GM23338 (cell line): ENCODE measurements at regions not wholly inside any gene's neighbourhood (a gene's known extent, or its start where the extent isn't known, plus 50 kb on each side); places are given as distances from the start of the nearest gene placed in this dataset.

Source experiments
- ATAC-seq: fragments of 200-7000 bp; cut with Tn5 transposase; 3 replicates; pipeline ENCODE4 v1.9.1; 2020
- DNase-seq: peaks from one replicate; pipeline ENCODE4 v3.0.0-alpha.2; 2015; ENCODE audit warnings: low spot score
- H2AFZ ChIP-seq: fragments of 200-600 bp; sonication (generic); 2 replicates; pipeline ENCODE4 v1.8.0; 2016; ENCODE audit warnings: antibody characterized with exemption, mild to moderate bottlenecking, moderate library complexity
- H3F3A ChIP-seq: fragments of 200-600 bp; sonication (generic); replicated peaks from 2 replicates; pipeline ENCODE4 v1.8.0; 2017; ENCODE audit warnings: antibody characterized with exemption, mixed run types, low read depth
- H3K27ac ChIP-seq: fragments of 200-600 bp; sonication (generic); 2 replicates; pipeline ENCODE4 v1.6.1; 2016; ENCODE audit warnings: low read depth
- H3K27me3 ChIP-seq: fragments of 200-600 bp; sonication (generic); 2 replicates; pipeline ENCODE4 v1.8.0; 2016; ENCODE audit warnings: mild to moderate bottlenecking, mixed run types, moderate library complexity; ENCODE audit not compliant: insufficient read depth
- H3K36me3 ChIP-seq: fragments of 200-600 bp; sonication (generic); 2 replicates; pipeline ENCODE4 v1.8.0; 2016; ENCODE audit warnings: mild to moderate bottlenecking; ENCODE audit not compliant: insufficient read depth
- H3K4me1 ChIP-seq: fragments of 200-600 bp; sonication (generic); 2 replicates; pipeline ENCODE4 v1.8.0; 2016; ENCODE audit warnings: mild to moderate bottlenecking, moderate library complexity; ENCODE audit not compliant: insufficient read depth
- H3K4me2 ChIP-seq: fragments of 200-600 bp; sonication (generic); 2 replicates; pipeline ENCODE4 v1.7.1; 2017; ENCODE audit warnings: mixed run types
- H3K4me3 ChIP-seq: fragments of 200-600 bp; sonication (generic); 2 replicates; pipeline ENCODE4 v1.6.1; 2016; ENCODE audit warnings: mixed run types
- H3K79me2 ChIP-seq: fragments of 200-600 bp; sonication (generic); replicated peaks from 2 replicates; pipeline ENCODE4 v1.8.0; 2017; ENCODE audit warnings: mild to moderate bottlenecking; ENCODE audit not compliant: insufficient read depth
- H3K9me2 ChIP-seq: fragments of 200-600 bp; sonication (generic); 2 replicates; pipeline ENCODE4 v1.8.0; 2017; ENCODE audit not compliant: insufficient read depth
- H4K20me1 ChIP-seq: fragments of 200-600 bp; sonication (generic); replicated peaks from 2 replicates; pipeline ENCODE4 v1.8.0; 2017; ENCODE audit warnings: mild to moderate bottlenecking; ENCODE audit not compliant: insufficient read depth
- H3K27ac Mint-ChIP-seq: 2 replicates; pipeline ENCODE4 v1.8.0; 2020; ENCODE audit warnings: inconsistent platforms, mild to moderate bottlenecking, moderate library complexity, mixed read lengths
- H3K27me3 Mint-ChIP-seq: 3 replicates; pipeline ENCODE4 v1.8.0; 2022; ENCODE audit warnings: low read depth, mild to moderate bottlenecking, moderate library complexity, mixed read lengths, inconsistent platforms; ENCODE audit not compliant: insufficient read depth, poor library complexity
- H3K36me3 Mint-ChIP-seq: 3 replicates; pipeline ENCODE4 v1.8.0; 2021; ENCODE audit warnings: low read depth, mild to moderate bottlenecking, inconsistent platforms, moderate library complexity, mixed read lengths
- H3K4me1 Mint-ChIP-seq: 3 replicates; pipeline ENCODE4 v1.8.0; 2020; ENCODE audit warnings: mild to moderate bottlenecking, inconsistent platforms, mixed read lengths
- H3K4me3 Mint-ChIP-seq: 3 replicates; pipeline ENCODE4 v1.8.0; 2021; ENCODE audit warnings: moderate library complexity, mild to moderate bottlenecking, inconsistent platforms, mixed read lengths
- H3K9me3 Mint-ChIP-seq: 3 replicates; pipeline ENCODE4 v1.8.0; 2020; ENCODE audit warnings: moderate library complexity, mild to moderate bottlenecking, inconsistent platforms, mixed read lengths
- CREB1 ChIP-seq: fragments of 250-450 bp; sonication (Bioruptor Pico); IDR thresholded peaks from 2 replicates; pipeline ENCODE4 v1.5.0; 2020; ENCODE audit warnings: low read depth, mild to moderate bottlenecking, moderate library complexity
- CTCF ChIP-seq, 2 experiments: fragments of 200-600 bp in 1 of 2; sonication (generic) in 1 of 2; conservative IDR thresholded peaks; 2 replicates each; pipeline versions ENCODE4 v1.5.1 to v1.6.1; 2016 to 2017; ENCODE audit warnings: antibody characterized with exemption in 2 of 2, low read depth in 2 of 2, mild to moderate bottlenecking in 2 of 2, moderate library complexity in 1 of 2
- ETS1 ChIP-seq: IDR thresholded peaks from 2 replicates; pipeline ENCODE4 v1.6.1; 2016; ENCODE audit warnings: antibody characterized with exemption
- EZH2phosphoT487 ChIP-seq: fragments of 200-600 bp; sonication (generic); IDR thresholded peaks from one replicate; pipeline ENCODE4 v1.8.1; 2018; ENCODE audit warnings: antibody characterized with exemption; ENCODE audit not compliant: unreplicated experiment
- JUNB ChIP-seq: IDR thresholded peaks from one replicate; pipeline ENCODE4 v1.6.1; 2016; ENCODE audit warnings: antibody characterized with exemption; ENCODE audit not compliant: unreplicated experiment
- NANOG ChIP-seq: IDR thresholded peaks from 2 replicates; pipeline ENCODE4 v1.6.1; 2016; ENCODE audit warnings: antibody characterized with exemption, borderline replicate concordance
- POLR2AphosphoS5 ChIP-seq: IDR thresholded peaks from 2 replicates; pipeline ENCODE4 v1.6.1; 2016; ENCODE audit warnings: antibody characterized with exemption, low read depth
- STAT1 ChIP-seq: IDR thresholded peaks from one replicate; pipeline ENCODE4 v1.6.1; 2016; ENCODE audit warnings: antibody characterized with exemption; ENCODE audit not compliant: unreplicated experiment
- ZNF331 ChIP-seq: fragments of 250-450 bp; sonication (Bioruptor Pico); IDR thresholded peaks from 2 replicates; pipeline ENCODE4 v1.5.0; 2020; ENCODE audit warnings: low read depth, mild to moderate bottlenecking, moderate library complexity
- ZNF462 ChIP-seq: fragments of 250-450 bp; sonication (Bioruptor Pico); IDR thresholded peaks from 2 replicates; pipeline ENCODE4 v1.5.0; 2020; ENCODE audit warnings: mild to moderate bottlenecking, moderate library complexity

- TF ChIP-seq CTCF (conservative IDR thresholded peaks at IDR 0.05; ENCODE audit: low read depth in 2 of 2) (no peak), JUNB (no peak)
Observed at GRCh38 chr3:127489357-127489756, 101.2 kb downstream of the TPRA1 start (continued).

- no peak overlapping the region for H3K4me2 ChIP-seq
- no peak for ATAC-seq
- no peaks in the 10 kb centered on the region for H3K27me3 ChIP-seq
- H2AFZ ChIP-seq = no peak overlapping the region
- Mint-ChIP-seq H3K4me1 (peaks cover 7% of the 10 kb centered on the region; the same call in 1 of the 3 replicates), H3K27ac (no peak overlapping the region), H3K27me3 (peaks cover 14% of the 10 kb centered on the region), H3K4me3 (no peak overlapping the region), H3K36me3 (peaks cover 10% of the 10 kb centered on the region; the same call in 2 of the 3 replicates), H3K9me3 (peaks cover 21% of the 10 kb centered on the region)
- H3K36me3 ChIP-seq = no peaks in the 10 kb centered on the region
- H3K9me2 ChIP-seq = 0 out of 2 replicates have a peak, but pooled peaks cover 5% of the 10 kb centered on the region
- no peak overlapping the region for H3K4me3 ChIP-seq
- no peaks in the 10 kb centered on the region for H4K20me1 ChIP-seq
- no peak for DNase-seq
- H3F3A ChIP-seq = no peaks in the 10 kb centered on the region
- H3K4me1 ChIP-seq = no peaks in the 10 kb centered on the region
- H3K79me2 ChIP-seq = no peaks in the 10 kb centered on the region
- TF ChIP-seq CREB1 (CRISPR knock-in tag) = no peak
- TF ChIP-seq NANOG = no peak
- no peak for TF ChIP-seq ETS1
- H3K27ac ChIP-seq = no peak overlapping the region
Observed at GRCh38 chr3:127488740-127489139, 101.8 kb downstream of the TPRA1 start.

- peaks cover 14% of the 10 kb centered on the region for H3K27me3 Mint-ChIP-seq
- Histone ChIP-seq H3K9me2 (0 out of 2 replicates have a peak, but pooled peaks cover 3% of the 10 kb centered on the region), H3K27ac (no peak overlapping the region), H3K27me3 (no peaks in the 10 kb centered on the region), H3K4me3 (no peak overlapping the region), H3K4me1 (no peaks in the 10 kb centered on the region), H2AFZ (no peak overlapping the region), H3K36me3 (no peaks in the 10 kb centered on the region), H3F3A (no peaks in the 10 kb centered on the region), H3K79me2 (no peaks in the 10 kb centered on the region), H3K4me2 (no peak overlapping the region), H4K20me1 (no peaks in the 10 kb centered on the region)
- ATAC-seq (no peak), DNase-seq (no peak)
- H3K4me3 Mint-ChIP-seq = no peak overlapping the region
- peaks cover 7% of the 10 kb centered on the region; the same call in 2 of the 3 replicates for H3K36me3 Mint-ChIP-seq
- peaks cover 15% of the 10 kb centered on the region for H3K9me3 Mint-ChIP-seq
- H3K27ac Mint-ChIP-seq = no peak overlapping the region
- H3K4me1 Mint-ChIP-seq = peaks cover 11% of the 10 kb centered on the region; the same call in 1 of the 3 replicates
- TF ChIP-seq ZNF331 (CRISPR knock-in tag) (no peak), CREB1 (CRISPR knock-in tag) (no peak), JUNB (no peak), ZNF462 (CRISPR knock-in tag) (no peak), STAT1 (no peak), POLR2AphosphoS5 (no peak), EZH2phosphoT487 (no peak)
Observed at GRCh38 chr3:127488141-127488672, 102.3 kb downstream of the TPRA1 start.
